ENCODE measurements at regions not wholly inside any gene's neighbourhood (a gene's known extent, or its start where the extent isn't known, plus 50 kb on each side); places are given as distances from the start of the nearest gene placed in this dataset.

GRCh38 chr5:7955476-7955875, 86.5 kb downstream of the MTRR start:
- no peak for DNase-seq
- no peaks in the 10 kb centered on the region for H3K4me1 ChIP-seq (ENCODE audit: low read depth)
- no peaks in the 10 kb centered on the region for H3K9me3 ChIP-seq
- H3K36me3 ChIP-seq (ENCODE audit: low read depth): no peaks in the 10 kb centered on the region
- intact Hi-C loops (cut with DNase I, micrococcal nuclease): no loop called here
- no peak overlapping the region for H3K4me3 ChIP-seq
- ATAC-seq: no peak
- TF ChIP-seq CTCF (IDR thresholded peaks at IDR 0.05): no peak

DNA sequence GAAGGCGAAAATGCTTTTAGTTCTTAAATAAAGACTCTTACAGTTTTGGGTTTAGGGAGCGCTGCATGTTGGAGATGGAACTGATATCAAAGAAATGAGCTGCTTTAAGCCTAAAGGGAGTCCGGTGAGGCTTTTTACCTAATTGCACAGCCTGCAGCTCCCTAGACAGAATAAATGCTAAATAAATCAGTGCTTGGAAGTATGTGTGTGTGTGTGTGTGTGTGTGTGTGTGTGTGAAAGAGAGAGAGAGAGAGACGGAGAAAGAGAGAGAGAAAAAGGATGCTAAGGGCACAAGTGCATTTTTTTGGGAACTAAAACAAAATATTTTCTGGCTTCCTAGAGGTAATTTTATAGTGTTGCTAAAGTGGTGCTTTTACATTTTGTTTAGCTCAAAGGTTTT, 88.4 kb downstream of the MTRR start:
- DNase-seq (no peak), ATAC-seq (no peak)
- Histone ChIP-seq H3K9me3 (no peaks in the 10 kb centered on the region), H3K4me1 (ENCODE audit: low read depth) (no peaks in the 10 kb centered on the region), H3K36me3 (ENCODE audit: low read depth) (no peaks in the 10 kb centered on the region), H3K4me3 (no peak overlapping the region)
- TF ChIP-seq CTCF (IDR thresholded peaks at IDR 0.05): no peak
- intact Hi-C loops (cut with DNase I, micrococcal nuclease): no loop called here

DNA sequence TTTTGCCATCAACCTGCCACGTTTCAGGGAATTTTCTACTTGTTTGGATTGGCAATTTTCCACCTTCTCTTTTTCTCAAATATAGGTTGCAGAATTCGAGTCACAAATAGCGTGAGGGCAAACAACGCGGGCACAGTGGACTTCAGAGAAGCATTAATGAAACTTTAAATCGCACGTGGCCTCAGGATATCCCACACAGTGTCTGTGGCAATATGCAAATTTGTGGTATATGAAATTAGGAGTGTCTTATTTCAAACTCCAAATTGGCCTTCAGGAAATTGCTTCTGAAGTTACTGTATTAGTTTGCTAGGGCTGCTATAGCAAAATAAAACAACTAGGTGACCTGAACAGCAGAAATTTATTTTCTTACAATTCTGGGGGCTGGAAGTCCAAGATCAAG, 91.2 kb downstream of the MTRR start:
- intact Hi-C loops (cut with DNase I, micrococcal nuclease): no loop called here

GRCh38 chr5:7961540-7961939, 92.6 kb downstream of the MTRR start:
- DNase-seq: no peak
- Histone ChIP-seq H3K36me3 (ENCODE audit: low read depth) (no peaks in the 10 kb centered on the region), H3K9me3 (no peaks in the 10 kb centered on the region), H3K4me1 (ENCODE audit: low read depth) (no peaks in the 10 kb centered on the region), H3K4me3 (no peak overlapping the region)
- TF ChIP-seq CTCF (IDR thresholded peaks at IDR 0.05): no peak
- no peak for ATAC-seq
- intact Hi-C loops (cut with DNase I, micrococcal nuclease): no loop called here

More for the DNA sequence above, 91.2 kb downstream of the MTRR start:
- Histone ChIP-seq H3K36me3 (ENCODE audit: low read depth) (no peaks in the 10 kb centered on the region), H3K9me3 (no peaks in the 10 kb centered on the region), H3K4me1 (ENCODE audit: low read depth) (no peaks in the 10 kb centered on the region), H3K4me3 (no peak overlapping the region)
- no peak for ATAC-seq
- no peak for TF ChIP-seq CTCF (IDR thresholded peaks at IDR 0.05)
- no peak for DNase-seq

DNA sequence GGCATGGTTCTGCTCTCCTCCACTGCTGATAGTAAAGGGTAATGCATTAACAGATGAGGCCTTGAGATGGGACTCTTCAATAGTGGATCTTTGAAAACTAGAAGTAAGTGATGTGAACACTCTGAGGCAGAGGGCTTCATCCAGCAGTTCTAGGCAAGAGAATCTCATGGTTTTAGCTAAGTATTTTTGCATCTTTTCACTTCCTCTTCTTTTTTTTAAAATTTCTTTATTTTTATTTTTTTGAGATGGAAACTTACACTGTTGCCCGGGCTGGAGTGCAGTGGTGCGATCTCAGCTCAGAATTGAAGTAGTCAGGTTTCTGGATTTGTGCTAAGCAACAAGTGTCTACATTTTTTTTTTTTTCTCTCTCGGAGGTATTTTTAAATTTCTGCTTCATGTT, 101.9 kb downstream of the MTRR start:
- no peak for ATAC-seq
- no peak for TF ChIP-seq CTCF (IDR thresholded peaks at IDR 0.05)
- Histone ChIP-seq H3K4me1 (ENCODE audit: low read depth) (no peaks in the 10 kb centered on the region), H3K4me3 (no peak overlapping the region), H3K36me3 (ENCODE audit: low read depth) (no peaks in the 10 kb centered on the region), H3K9me3 (no peaks in the 10 kb centered on the region)
- intact Hi-C loops (cut with DNase I, micrococcal nuclease): no loop called here
- DNase-seq: no peak

Measured in mucosa of descending colon (tissue), 3 donors.